GM19455 (cell line): ENCODE measurements at regions not wholly inside any gene's neighbourhood (a gene's known extent, or its start where the extent isn't known, plus 50 kb on each side); places are given as distances from the start of the nearest gene placed in this dataset.
A peak's percentile ranks its signal among the peaks of the same experiment; 100 is the strongest.
"Not testable (repeated sequence)": the region's sequence is repeated elsewhere in the genome, so short reads cannot be mapped to it uniquely, and the experiment has no call there.

Experiments
- ATAC-seq: cut with Tn5 transposase; IDR thresholded peaks from one replicate; pipeline ENCODE4 v1.9.1; 2021; ENCODE audit not compliant: unreplicated experiment

- ATAC-seq, result no peak
These were observed 86.3 kb downstream of the GYPE start for GRCh38 chr4:143819029-143819428.

- ATAC-seq, result not testable (repeated sequence)
These were observed 87.5 kb downstream of the GYPE start for GRCh38 chr4:143817866-143818265.

GRCh38 chr4:143815375-143815774 lies 90.0 kb downstream of the GYPE start:
- not testable (repeated sequence) for ATAC-seq

- ATAC-seq, result not testable (repeated sequence)
These were observed 91.8 kb downstream of the GYPE start for GRCh38 chr4:143813431-143814154.

- ATAC-seq, result not testable (repeated sequence)
These were observed 91.2 kb upstream of the FREM3 start for GRCh38 chr4:143791693-143792092.

GRCh38 chr4:143790425-143790824 lies 90.0 kb upstream of the FREM3 start:
- not testable (repeated sequence) for ATAC-seq

GRCh38 chr4:143789618-143790017 lies 89.1 kb upstream of the FREM3 start:
- ATAC-seq, result not testable (repeated sequence)

GRCh38 chr4:143784567-143784966 lies 84.1 kb upstream of the FREM3 start:
- no peak for ATAC-seq

GRCh38 chr4:143782521-143782920 lies 82.0 kb upstream of the FREM3 start:
- ATAC-seq, result no peak

- ATAC-seq, result peak; percentile 100
These were observed 73.8 kb upstream of the FREM3 start for GRCh38 chr4:143773998-143774895.

GRCh38 chr4:143771269-143771668 lies 70.8 kb upstream of the FREM3 start:
- no peak for ATAC-seq

- no peak for ATAC-seq
These were observed 67.6 kb upstream of the FREM3 start for GRCh38 chr4:143768007-143768591.

- ATAC-seq, result no peak
These were observed 63.1 kb upstream of the FREM3 start for GRCh38 chr4:143763587-143763986.

- no peak for ATAC-seq
These were observed 62.0 kb upstream of the FREM3 start for GRCh38 chr4:143762511-143762910.
